Tongue (tissue), 1 donor: ENCODE measurements at regions not wholly inside any gene's neighbourhood (a gene's known extent, or its start where the extent isn't known, plus 50 kb on each side); places are given as distances from the start of the nearest gene placed in this dataset.

Source experiments
- DNase-seq: peaks from one replicate; pipeline ENCODE4 v3.0.0-alpha.2; 2015

- no peak for DNase-seq
These were observed 53.8 kb upstream of the FBN2 start for GRCh38 chr5:128591598-128592455.

DNA sequence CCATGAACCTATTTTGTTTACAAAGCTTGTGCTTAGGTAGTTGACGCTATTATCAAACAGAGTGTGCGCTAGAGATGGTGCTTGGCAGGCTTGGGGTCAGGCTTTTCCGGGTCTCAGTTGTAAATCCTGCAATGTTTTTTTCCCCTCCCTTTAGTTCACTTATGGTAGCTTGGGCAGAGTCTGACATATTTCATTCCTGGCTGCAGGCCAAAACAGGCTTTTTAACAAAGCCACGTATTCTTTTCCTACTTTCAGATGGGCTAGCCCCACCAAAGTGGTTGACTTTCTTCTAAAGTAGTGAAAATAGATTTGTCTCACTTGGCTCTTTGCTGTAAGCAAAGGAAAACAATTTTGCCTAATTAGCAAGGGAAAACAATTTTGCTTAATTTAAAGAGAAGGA lies 58.0 kb upstream of the FBN2 start:
- DNase-seq = peak; percentile 87

DNA sequence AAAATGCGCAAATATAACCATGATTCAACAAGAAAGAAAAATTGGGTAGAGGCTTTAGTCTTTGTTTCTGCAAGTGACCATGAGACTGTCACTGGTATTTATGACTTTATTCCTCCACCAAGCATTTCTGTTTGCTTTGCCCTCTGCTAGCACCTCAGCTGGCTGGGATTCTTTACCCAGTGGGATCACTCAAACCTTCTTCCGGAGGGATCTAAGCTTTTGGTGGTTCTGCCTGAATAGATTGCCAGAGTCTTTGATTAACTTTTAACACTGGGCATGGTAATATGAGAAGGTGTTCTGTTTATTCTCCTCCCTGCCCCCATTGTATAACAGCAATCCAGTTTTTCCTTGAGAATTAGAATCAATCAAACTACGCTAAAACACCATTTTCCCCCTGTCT lies 59.1 kb upstream of the FBN2 start:
- no peak for DNase-seq

DNA sequence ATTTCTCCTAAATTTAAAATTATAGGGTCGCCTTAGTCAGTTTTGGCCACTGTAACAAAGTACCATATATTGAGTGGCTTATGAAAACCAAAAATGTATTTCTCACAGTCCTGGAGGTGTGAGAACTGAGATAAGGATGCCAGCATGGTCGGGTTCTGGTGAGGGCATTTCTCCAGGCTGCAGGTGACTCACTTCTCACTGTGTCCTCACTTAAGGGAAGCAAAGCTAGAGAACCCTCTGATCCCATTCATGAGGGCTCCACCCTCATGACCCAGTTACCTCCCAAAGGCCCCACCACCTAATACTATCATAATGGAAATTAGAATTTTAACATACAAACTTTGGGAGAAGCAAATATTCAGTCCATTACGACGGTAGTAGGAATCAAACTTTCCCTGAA lies 75.1 kb upstream of the FBN2 start:
- no peak for DNase-seq

- DNase-seq = no peak
These were observed 75.7 kb upstream of the FBN2 start for GRCh38 chr5:128613766-128614165.

- DNase-seq = peak; percentile 13
These were observed 77.5 kb upstream of the FBN2 start for GRCh38 chr5:128615578-128615977.

DNA sequence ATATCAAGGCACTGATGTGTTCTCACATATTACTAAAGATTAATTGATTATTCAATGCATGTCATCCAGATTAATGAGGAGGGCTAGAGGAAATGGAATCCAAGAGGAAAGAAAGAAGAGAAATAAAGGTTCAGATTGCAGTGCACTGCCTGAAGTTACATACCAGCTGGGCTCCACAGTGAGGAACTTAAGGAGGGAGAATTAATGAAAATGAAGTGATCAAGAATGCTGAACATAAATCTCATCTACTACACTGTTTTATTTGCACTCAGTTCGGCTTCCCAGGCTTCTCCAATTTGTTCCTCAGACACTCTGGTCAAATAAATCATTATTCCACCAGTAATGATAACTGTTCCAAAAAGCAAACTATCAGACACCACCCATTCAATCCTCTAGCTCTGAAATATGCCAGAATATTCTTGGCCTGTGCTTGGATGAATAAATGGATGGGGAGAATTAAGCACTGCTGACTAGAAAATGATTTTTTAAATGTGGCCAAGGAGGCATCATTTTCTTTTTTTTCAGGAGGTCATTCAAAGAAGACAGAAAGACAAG lies 88.6 kb upstream of the FBN2 start:
- DNase-seq = no peak

GRCh38 chr5:128627939-128628338 lies 89.9 kb upstream of the FBN2 start:
- no peak for DNase-seq

DNA sequence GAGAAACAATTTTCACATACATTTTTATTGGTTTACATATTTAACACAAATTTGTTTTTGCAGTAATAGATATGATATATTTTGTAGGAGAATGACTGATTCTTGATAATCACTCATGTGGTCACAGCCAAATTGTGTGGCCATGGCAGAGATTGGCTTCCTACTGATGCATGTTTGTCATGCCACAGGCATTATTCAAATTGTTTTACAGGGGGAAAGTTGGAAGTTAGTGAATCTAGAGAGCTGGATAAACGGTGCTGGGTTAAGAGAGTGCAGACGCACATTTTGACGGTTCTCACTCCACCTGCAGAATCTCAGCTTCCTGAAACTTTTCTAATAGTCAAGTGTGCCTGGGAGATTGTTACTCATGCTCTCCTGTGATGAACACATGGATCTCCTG lies 91.1 kb upstream of the FBN2 start:
- DNase-seq = no peak

DNA sequence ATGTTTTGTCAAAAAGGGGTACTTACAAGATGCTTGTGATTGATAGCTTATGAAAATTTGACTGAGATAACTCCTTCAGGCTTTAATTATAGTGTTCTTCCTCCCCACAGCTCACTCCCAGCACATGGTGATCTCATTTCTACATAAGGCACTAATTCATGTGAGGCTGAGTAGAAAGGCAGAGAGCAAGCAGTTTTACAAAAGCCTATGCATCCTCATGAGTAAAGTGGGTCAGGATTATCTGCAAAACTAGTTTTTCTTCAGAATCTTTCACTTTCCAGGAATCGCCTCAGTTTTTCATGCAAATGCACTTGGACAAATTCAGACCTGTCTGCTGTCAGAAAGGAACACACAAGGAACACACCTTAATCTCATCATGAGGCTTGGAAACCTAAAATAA lies 92.1 kb upstream of the FBN2 start:
- DNase-seq = peak; percentile 46

GRCh38 chr5:128631771-128632170 lies 93.7 kb upstream of the FBN2 start:
- no peak for DNase-seq

GRCh38 chr5:128632264-128632663 lies 94.2 kb upstream of the FBN2 start:
- no peak for DNase-seq

GRCh38 chr5:128633901-128634300 lies 95.9 kb upstream of the FBN2 start:
- no peak for DNase-seq

GRCh38 chr5:128635379-128635778 lies 97.3 kb upstream of the FBN2 start:
- no peak for DNase-seq

DNA sequence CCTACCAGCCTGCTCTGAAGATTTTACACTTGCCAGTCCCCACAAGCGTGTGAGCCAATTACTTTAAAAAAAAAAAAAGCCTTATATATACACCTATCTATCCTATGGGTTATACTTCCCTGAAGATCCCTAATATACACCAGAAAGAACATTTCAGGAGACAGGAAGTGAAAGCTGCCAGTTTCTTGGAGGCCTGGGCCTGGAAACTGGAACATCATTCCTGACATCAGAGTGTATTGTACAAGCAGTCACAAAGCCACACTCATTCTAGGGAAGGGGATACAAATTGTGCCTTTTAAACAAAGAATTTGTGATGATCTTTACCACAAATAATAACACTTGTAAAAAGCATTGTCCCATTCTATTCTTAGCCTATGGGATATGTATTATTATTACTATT lies 98.3 kb upstream of the FBN2 start:
- no peak for DNase-seq

GRCh38 chr5:128637031-128637430 lies 99.0 kb upstream of the FBN2 start:
- no peak for DNase-seq

DNA sequence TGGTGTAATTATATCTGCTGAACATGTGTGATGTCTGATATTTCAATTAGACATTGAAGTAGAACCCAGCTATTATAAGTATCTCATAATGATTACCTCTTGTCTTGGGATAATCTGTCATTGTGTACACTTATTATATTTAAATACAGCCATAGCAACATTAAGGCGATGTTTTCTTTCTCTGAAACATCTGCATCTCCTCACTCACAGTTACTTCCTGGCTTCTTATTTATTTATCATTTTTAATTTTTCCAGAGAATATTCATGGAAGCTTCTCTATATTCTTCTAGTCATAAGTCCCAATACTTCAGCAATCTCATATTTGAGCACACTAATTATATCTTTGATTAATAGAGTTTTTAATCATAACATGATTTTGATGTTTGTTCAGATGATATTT lies 103.8 kb upstream of the FBN2 start:
- DNase-seq = no peak

DNA sequence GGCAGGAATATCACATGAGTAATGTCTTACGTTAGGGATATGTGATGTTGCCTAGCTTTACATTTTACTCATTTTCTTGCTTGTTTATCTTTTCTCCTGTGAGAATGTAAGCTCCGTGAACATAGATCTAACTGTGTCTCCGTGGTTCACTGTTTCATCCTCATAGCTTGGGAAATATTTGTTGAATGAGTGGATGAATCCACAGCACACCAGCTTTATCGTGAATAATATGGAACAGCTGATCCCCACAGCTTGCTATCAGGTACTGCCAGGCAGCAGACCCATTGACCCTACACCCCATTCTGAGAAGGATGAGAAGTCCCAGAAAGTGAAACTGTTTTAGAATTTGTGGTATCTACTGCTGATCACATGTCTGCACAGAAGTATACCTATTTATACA lies 106.8 kb upstream of the FBN2 start:
- no peak for DNase-seq

DNA sequence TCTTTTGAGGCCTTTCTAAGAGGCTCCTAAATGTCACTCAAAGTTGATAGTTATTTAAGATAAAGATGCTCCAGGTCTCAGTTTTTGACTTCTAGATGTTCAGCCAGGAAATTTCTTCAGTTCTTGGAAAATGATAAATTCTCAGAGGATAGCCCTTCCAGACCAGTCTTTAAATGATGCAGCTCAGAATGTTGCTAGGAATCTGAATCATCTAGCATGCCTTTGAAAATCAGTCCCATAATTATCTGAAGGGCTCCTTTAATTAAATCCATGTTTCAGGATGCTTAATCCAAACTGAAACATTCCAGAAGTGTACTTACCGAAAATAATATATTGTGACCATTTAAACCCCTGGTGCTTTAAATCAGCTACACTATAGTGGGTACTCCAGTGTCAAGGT lies 107.5 kb upstream of the FBN2 start:
- peak; percentile 21 for DNase-seq

- no peak for DNase-seq
These were observed 108.1 kb upstream of the FBN2 start for GRCh38 chr5:128646176-128646575.

DNA sequence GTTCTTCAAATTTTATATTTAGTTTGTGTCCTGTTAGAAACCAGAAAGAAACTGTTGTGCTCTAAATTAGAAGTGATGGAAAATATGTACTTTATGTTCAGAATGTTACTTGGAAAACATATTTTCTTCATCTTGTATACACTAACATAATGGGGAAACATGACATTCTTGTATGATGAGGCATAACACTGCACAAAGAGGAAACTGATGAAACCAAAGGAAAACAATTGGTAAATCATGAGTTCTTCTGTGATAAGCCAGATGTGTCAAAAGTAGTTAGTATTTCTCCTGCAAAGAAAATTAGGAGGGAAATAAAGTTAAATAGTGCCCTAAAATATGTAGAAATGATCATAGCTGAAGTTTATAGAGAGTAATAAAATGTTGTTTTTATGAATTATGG lies 111.1 kb upstream of the FBN2 start:
- no peak for DNase-seq

DNA sequence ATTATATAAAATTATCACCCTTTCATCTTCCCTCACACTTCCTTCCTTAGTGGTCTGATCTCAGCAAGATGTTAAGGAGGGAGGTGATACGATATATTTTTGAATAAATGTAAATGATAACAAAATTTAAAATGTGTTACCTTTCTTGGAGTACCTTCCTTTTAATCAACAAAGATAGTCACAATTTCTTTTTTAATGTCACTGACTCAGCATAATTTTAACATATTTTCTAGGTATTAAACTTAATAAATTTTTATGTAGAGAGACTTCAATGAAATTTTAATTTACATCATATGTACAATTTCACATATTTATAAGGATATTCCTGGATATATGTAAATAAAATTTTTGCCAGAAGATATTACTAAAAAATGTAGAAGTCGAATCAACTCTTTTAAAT lies 125.0 kb upstream of the FBN2 start:
- no peak for DNase-seq

DNA sequence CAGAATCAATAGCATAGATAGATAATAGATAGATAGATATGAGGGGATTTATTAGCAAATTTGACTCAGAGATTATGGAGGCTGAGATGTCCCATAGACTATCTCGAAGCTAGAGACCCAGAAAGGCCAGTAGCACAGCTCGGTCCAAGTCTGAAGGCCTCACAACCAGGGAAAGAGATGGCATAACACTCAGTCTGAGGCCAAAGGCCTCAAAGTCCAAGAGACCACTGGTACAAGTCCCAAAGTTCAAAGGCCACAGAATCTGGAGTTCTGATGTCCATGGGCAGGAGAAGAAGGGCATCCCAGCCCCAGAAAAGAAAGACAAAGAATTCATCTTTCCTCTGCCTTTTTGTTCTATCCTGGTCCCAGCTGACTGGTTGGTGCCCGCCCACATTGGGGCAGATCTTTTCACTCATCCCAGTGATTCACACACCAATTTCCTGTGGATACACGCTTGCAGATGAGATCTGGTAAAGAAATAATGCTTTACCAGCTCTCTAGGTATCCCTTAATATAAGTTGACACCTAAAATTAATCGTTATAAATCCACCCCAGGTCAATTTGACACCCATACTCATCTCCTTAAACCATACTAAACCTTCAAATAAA lies 127.8 kb upstream of the FBN2 start:
- no peak for DNase-seq

GRCh38 chr5:128667152-128667551 lies 129.1 kb upstream of the FBN2 start:
- peak; percentile 11 for DNase-seq
